T47D (cell line): ENCODE measurements at regions not wholly inside any gene's neighbourhood (a gene's known extent, or its start where the extent isn't known, plus 50 kb on each side); places are given as distances from the start of the nearest gene placed in this dataset.

ENCODE experiments used
- DNase-seq, 2 experiments: peaks; one replicate each; pipeline versions ENCODE4 v3.0.0 to v3.0.0-alpha.2; 2011 to 2012; ENCODE audit warnings: low read depth in 1 of 2, low spot score in 1 of 2
- JUND ChIP-seq: IDR thresholded peaks from 2 replicates; pipeline ENCODE4 v1.6.1; 2012; ENCODE audit warnings: low read depth
- in situ Hi-C: cut with HindIII; loops from 2 replicates; pipeline ENCODE4 v1.10.0; 2016; ENCODE audit warnings: low sequenced_read_pairs, low pct_unique_long_range_greater_than_20kb

- no peak for DNase-seq
- in situ Hi-C loops, result no loop called here
Observed at GRCh38 chr4:79014230-79014629, 75.0 kb upstream of the PAQR3 start.

GRCh38 chr4:79013756-79014155 lies 74.5 kb upstream of the PAQR3 start:
- TF ChIP-seq JUND, result no peak
- no peak for DNase-seq
- in situ Hi-C loops, result no loop called here

More at GRCh38 chr4:79014230-79014629, 75.0 kb upstream of the PAQR3 start:
- TF ChIP-seq JUND, result no peak

- no peak for TF ChIP-seq JUND
- no peak for DNase-seq
- in situ Hi-C loops, result no loop called here
Observed at GRCh38 chr4:78990938-78991810, 51.9 kb upstream of the PAQR3 start.

GRCh38 chr4:78989697-78990270 lies 50.5 kb upstream of the PAQR3 start:
- in situ Hi-C loops, result no loop called here
- no peak for DNase-seq
- TF ChIP-seq JUND, result no peak
